ENCODE measurements at regions not wholly inside any gene's neighbourhood (a gene's known extent, or its start where the extent isn't known, plus 50 kb on each side); places are given as distances from the start of the nearest gene placed in this dataset.

DNA sequence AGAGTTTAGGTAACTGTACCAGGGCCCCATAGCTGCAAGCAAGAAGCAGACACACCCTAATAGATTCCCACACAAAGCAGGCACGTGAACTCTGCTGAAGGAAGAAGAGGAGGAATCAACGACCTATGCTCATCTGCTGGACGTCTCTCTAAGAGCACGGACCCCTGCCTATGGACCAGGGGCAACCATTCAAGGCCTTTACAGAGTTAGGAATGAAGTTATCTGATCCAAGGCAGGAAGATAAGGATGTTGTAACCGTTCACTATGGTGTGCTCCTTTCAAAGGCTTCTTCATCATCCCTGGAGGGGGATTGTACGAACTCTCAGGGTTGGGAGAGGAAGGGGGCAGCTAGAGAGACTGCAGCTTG, 141.6 kb upstream of the PARP11 start:
- TF ChIP-seq POLR2A (IDR thresholded peaks at IDR 0.05; ENCODE audit: low read length) = no peak
- TF ChIP-seq GATA1 (IDR thresholded peaks at IDR 0.05; ENCODE audit: low read depth, low read length) = no peak

Measured in erythroblast (primary cell).